NB4 (cell line): ENCODE measurements at regions not wholly inside any gene's neighbourhood (a gene's known extent, or its start where the extent isn't known, plus 50 kb on each side); places are given as distances from the start of the nearest gene placed in this dataset.

ENCODE experiments used
- CTCF ChIP-seq: IDR thresholded peaks from one replicate; pipeline ENCODE4 v1.5.1; 2012; ENCODE audit warnings: low read depth, low read length
- MYC ChIP-seq: IDR thresholded peaks from 2 replicates; pipeline ENCODE4 v1.6.1; 2011; ENCODE audit warnings: low read depth, low read length
- POLR2A ChIP-seq: IDR thresholded peaks from 2 replicates; pipeline ENCODE4 v1.6.1; 2011; ENCODE audit warnings: mild to moderate bottlenecking; ENCODE audit not compliant: insufficient read length; ENCODE audit errors: extremely low read depth
- TF ChIP-seq, protein P1 (sequence below): IDR thresholded peaks from 2 replicates; pipeline ENCODE4 v1.6.1; 2011; ENCODE audit warnings: low read depth, low read length

- TF ChIP-seq CTCF (no peak), POLR2A (no peak), MYC (no peak)
- TF ChIP-seq, protein P1, sequence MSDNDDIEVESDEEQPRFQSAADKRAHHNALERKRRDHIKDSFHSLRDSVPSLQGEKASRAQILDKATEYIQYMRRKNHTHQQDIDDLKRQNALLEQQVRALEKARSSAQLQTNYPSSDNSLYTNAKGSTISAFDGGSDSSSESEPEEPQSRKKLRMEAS = no peak
Measured at GRCh38 chr5:124444147-124444775, 302.2 kb downstream of the ZNF608 start.
